ENCODE measurements at regions not wholly inside any gene's neighbourhood (a gene's known extent, or its start where the extent isn't known, plus 50 kb on each side); places are given as distances from the start of the nearest gene placed in this dataset.
"Not testable (repeated sequence)": the region's sequence is repeated elsewhere in the genome, so short reads cannot be mapped to it uniquely, and the experiment has no call there.

DNA sequence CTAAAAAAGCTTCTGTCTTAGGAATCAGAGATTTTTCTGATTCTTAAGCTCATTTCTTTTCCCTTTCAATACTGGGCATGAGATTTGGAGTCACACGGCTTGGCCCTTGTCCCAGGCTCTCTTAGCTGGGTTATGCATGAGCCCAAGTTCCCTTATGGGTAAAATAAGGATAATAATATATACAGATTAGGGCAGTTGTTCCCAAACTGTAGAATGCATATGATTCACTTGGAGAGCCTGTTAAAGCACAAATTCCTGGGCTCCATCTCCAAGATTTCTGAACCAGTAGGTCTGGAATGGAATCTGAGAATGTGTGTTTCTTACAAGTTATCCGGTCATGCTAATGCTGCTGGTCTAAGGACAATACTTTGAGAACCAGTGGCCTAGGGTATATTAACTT lies 154.0 kb downstream of the REEP3 start:
- H3K4me1 ChIP-seq (ENCODE audit: control insufficient read depth in 1 of 2, insufficient read depth in 1 of 2, low read depth in 1 of 2, low read length in 1 of 2) = no peaks in the 10 kb centered on the region
- TF ChIP-seq, protein P1, sequence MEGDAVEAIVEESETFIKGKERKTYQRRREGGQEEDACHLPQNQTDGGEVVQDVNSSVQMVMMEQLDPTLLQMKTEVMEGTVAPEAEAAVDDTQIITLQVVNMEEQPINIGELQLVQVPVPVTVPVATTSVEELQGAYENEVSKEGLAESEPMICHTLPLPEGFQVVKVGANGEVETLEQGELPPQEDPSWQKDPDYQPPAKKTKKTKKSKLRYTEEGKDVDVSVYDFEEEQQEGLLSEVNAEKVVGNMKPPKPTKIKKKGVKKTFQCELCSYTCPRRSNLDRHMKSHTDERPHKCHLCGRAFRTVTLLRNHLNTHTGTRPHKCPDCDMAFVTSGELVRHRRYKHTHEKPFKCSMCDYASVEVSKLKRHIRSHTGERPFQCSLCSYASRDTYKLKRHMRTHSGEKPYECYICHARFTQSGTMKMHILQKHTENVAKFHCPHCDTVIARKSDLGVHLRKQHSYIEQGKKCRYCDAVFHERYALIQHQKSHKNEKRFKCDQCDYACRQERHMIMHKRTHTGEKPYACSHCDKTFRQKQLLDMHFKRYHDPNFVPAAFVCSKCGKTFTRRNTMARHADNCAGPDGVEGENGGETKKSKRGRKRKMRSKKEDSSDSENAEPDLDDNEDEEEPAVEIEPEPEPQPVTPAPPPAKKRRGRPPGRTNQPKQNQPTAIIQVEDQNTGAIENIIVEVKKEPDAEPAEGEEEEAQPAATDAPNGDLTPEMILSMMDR (IDR thresholded peaks at IDR 0.05) = no peak
- H3K27me3 ChIP-seq = no peaks in the 10 kb centered on the region
- H3K36me3 ChIP-seq = no peaks in the 10 kb centered on the region
- no peak overlapping the region for H3K4me3 ChIP-seq (ENCODE audit: low read depth in 1 of 2, low read length in 1 of 2)
- H3K9me3 ChIP-seq = no peaks in the 10 kb centered on the region
- H3K27ac ChIP-seq = no peak overlapping the region

DNA sequence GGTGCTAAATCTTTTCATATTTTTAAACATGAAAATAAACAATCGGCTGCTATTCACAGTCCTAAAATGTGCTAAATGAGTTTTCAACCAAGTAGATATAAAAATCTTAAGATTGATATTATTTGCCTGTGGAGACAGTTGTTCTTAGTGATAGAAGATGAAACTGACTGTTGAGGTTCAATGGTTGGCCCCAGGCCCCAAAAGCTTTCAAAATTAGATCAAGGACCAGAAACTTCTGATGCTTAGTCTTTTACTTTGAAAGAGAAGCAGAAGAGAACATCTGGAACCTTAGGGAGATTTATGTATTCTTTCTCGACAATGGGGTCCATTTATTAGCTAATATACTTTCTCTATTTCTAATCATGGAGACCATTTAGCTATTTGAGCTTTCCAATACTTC lies 155.8 kb downstream of the REEP3 start:
- Histone ChIP-seq H3K4me1 (ENCODE audit: control insufficient read depth in 1 of 2, insufficient read depth in 1 of 2, low read depth in 1 of 2, low read length in 1 of 2) (no peaks in the 10 kb centered on the region), H3K9me3 (no peaks in the 10 kb centered on the region), H3K27ac (no peak overlapping the region), H3K27me3 (no peaks in the 10 kb centered on the region), H3K36me3 (no peaks in the 10 kb centered on the region), H3K4me3 (ENCODE audit: low read depth in 1 of 2, low read length in 1 of 2) (no peak overlapping the region)
- TF ChIP-seq, protein P1 (IDR thresholded peaks at IDR 0.05) = no peak

DNA sequence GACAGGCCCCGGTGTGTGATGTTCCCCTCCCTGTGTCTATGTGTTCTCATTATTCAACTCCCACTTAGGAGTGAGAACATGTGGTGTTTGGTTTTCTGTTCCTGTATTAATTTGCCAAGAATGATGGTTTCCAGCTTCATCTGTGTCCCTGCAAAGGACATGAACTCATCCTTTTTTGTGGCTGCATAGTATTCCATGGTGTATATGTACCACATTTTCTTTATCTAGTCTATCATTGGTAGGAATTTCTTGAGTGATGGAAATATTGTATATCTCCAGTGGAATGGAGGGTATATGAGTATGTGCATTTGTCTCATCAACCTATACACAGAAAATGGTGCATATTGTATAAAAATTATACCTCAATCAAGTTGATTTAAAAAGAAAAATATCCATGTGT lies 159.3 kb downstream of the REEP3 start:
- not testable (repeated sequence) for H3K27me3 ChIP-seq; H3K4me1 ChIP-seq (ENCODE audit: control insufficient read depth in 1 of 2, insufficient read depth in 1 of 2, low read depth in 1 of 2, low read length in 1 of 2); H3K9me3 ChIP-seq; H3K4me3 ChIP-seq (ENCODE audit: low read depth in 1 of 2, low read length in 1 of 2); H3K36me3 ChIP-seq; H3K27ac ChIP-seq

DNA sequence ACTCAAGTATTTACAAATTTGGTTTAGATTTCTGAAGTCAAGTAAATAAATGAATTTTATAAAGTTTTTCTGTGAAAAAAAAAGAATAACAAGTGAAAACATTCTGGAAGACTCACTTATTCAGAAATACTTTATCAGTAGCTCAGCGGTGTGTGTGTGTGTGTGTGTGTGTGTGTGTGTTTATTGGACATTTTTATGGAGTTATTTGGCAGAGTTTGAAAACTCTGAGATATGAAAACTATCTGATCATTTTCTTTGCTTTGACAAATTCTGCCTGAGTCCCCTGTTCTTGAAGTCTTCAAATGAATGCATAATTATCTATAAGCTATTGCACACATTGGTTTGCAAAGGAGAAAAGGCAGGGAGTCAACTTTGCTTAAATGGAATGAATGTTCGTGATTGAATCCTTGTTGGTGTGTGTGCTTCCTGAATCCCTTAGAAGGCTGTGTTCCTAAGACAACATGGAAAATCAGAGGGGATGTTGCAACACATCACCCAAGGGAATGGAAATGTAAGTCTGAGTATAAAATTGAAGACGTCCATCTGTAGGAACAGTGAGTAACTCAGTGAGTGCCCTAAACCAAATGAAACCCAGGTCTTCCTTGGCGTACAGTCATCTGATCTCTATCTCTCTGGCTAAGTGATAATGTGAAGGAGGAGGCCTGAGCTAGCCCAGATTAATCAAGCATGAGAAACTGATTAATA lies 160.9 kb downstream of the REEP3 start:
- Histone ChIP-seq H3K36me3 (no peaks in the 10 kb centered on the region), H3K4me3 (ENCODE audit: low read depth in 1 of 2, low read length in 1 of 2) (no peak overlapping the region), H3K4me1 (ENCODE audit: control insufficient read depth in 1 of 2, insufficient read depth in 1 of 2, low read depth in 1 of 2, low read length in 1 of 2) (no peaks in the 10 kb centered on the region), H3K27ac (no peak overlapping the region), H3K27me3 (no peaks in the 10 kb centered on the region), H3K9me3 (no peaks in the 10 kb centered on the region)
- TF ChIP-seq, protein P1 (IDR thresholded peaks at IDR 0.05) = no peak

- not testable (repeated sequence) for H3K9me3 ChIP-seq; H3K4me3 ChIP-seq (ENCODE audit: low read depth in 1 of 2, low read length in 1 of 2); H3K36me3 ChIP-seq; H3K27ac ChIP-seq; H3K27me3 ChIP-seq; H3K4me1 ChIP-seq (ENCODE audit: control insufficient read depth in 1 of 2, insufficient read depth in 1 of 2, low read depth in 1 of 2, low read length in 1 of 2)
Measured at GRCh38 chr10:63682698-63683052, 161.5 kb downstream of the REEP3 start.

DNA sequence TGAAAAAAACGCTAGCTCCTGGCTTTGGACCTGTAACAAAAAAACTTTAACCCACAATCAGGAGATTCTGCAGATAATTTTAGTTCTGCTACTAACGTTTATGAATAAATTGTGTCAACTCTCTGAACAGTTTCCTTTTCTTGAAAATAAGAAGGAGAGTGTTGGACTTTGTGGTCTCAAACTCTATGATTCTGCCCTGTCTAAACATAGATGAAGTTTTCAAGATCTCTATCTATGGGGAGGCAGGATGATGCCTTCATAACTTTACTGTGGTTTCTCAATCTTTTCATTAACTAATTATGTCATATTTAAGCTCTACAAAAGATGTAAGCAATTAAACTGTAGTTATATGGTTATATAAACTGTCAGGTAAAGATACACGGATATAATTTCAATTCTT lies 162.0 kb downstream of the REEP3 start:
- Histone ChIP-seq H3K27me3 (no peaks in the 10 kb centered on the region), H3K36me3 (no peaks in the 10 kb centered on the region), H3K27ac (no peak overlapping the region), H3K4me1 (ENCODE audit: control insufficient read depth in 1 of 2, insufficient read depth in 1 of 2, low read depth in 1 of 2, low read length in 1 of 2) (no peaks in the 10 kb centered on the region), H3K4me3 (ENCODE audit: low read depth in 1 of 2, low read length in 1 of 2) (no peak overlapping the region), H3K9me3 (no peaks in the 10 kb centered on the region)
- TF ChIP-seq, protein P1 (IDR thresholded peaks at IDR 0.05) = no peak

DNA sequence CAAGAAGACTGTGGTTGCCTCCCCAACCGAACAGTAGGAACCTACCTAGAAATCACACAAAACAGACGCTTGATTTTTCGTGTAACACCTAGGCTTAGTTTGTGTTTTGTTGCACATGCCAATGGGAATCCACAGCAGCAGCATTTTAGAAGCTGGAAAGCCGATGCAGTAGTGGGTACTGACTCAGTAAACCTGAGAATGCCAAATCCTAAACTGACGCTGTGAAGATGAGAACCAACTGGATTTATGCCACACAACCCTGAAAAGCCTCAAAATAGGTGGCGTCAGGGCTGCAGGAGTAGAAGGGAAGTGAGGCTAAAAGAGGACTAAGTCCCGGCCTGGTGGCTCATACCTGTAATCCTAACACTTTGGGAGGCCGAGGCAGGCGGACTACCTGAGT lies 162.5 kb downstream of the REEP3 start:
- Histone ChIP-seq H3K4me1 (ENCODE audit: control insufficient read depth in 1 of 2, insufficient read depth in 1 of 2, low read depth in 1 of 2, low read length in 1 of 2) (no peaks in the 10 kb centered on the region), H3K27ac (no peak overlapping the region), H3K4me3 (ENCODE audit: low read depth in 1 of 2, low read length in 1 of 2) (no peak overlapping the region), H3K36me3 (no peaks in the 10 kb centered on the region), H3K27me3 (no peaks in the 10 kb centered on the region), H3K9me3 (no peaks in the 10 kb centered on the region)
- TF ChIP-seq, protein P1 (IDR thresholded peaks at IDR 0.05) = no peak
